ENCODE measurements at regions not wholly inside any gene's neighbourhood (a gene's known extent, or its start where the extent isn't known, plus 50 kb on each side); places are given as distances from the start of the nearest gene placed in this dataset.

- TF ChIP-seq REST (IDR thresholded peaks at IDR 0.05; ENCODE audit: unreplicated experiment) (no peak), CTCF (conservative IDR thresholded peaks at IDR 0.05; ENCODE audit: low read depth in 2 of 2) (no peak), POLR2AphosphoS5 (IDR thresholded peaks at IDR 0.05; ENCODE audit: low read depth) (no peak), EZH2 (IDR thresholded peaks at IDR 0.05; ENCODE audit: low read depth, unreplicated experiment) (no peak), ETS1 (IDR thresholded peaks at IDR 0.05) (no peak), EZH2phosphoT487 (IDR thresholded peaks at IDR 0.05; ENCODE audit: unreplicated experiment) (no peak), CREB1 (CRISPR knock-in tag; IDR thresholded peaks at IDR 0.05; ENCODE audit: low read depth) (no peak), JUNB (IDR thresholded peaks at IDR 0.05; ENCODE audit: unreplicated experiment) (no peak), ZNF114 (CRISPR knock-in tag; IDR thresholded peaks at IDR 0.05) (no peak)
Measured at GRCh38 chr9:91027005-91027404, 225.4 kb downstream of the SYK start.
